Lung (tissue), 11 donors: ENCODE measurements at regions not wholly inside any gene's neighbourhood (a gene's known extent, or its start where the extent isn't known, plus 50 kb on each side); places are given as distances from the start of the nearest gene placed in this dataset.

Experiments used
- ATAC-seq: fragments of 200-7000 bp; cut with Tn5 transposase; one replicate; pipeline ENCODE4 v1.9.1; 2020; ENCODE audit warnings: moderate number of reproducible peaks; ENCODE audit not compliant: insufficient read depth, low FRiP score
- DNase-seq, 3 donors: peaks; one replicate each; pipeline ENCODE4 v3.0.0-alpha.2; 2013 to 2017
- H3K27ac ChIP-seq, 2 donors: one replicate each; pipeline ENCODE4 v1.5.1; 2013; ENCODE audit warnings: mild to moderate bottlenecking in 2 of 2, moderate library complexity in 2 of 2, control low read depth in 1 of 2, inconsistent platforms in 1 of 2, low read depth in 1 of 2, low read length in 1 of 2
- H3K27me3 ChIP-seq, 3 donors: one replicate each; pipeline ENCODE4 v1.5.1; 2013; ENCODE audit warnings: low read length in 2 of 3; ENCODE audit not compliant: control insufficient read depth in 3 of 3, insufficient read depth in 3 of 3
- H3K36me3 ChIP-seq, 4 donors: one replicate each; pipeline ENCODE4 v1.5.1; 2013; ENCODE audit warnings: low read length in 4 of 4, mild to moderate bottlenecking in 1 of 4, moderate library complexity in 1 of 4; ENCODE audit not compliant: control insufficient read depth in 4 of 4, insufficient read depth in 4 of 4
- H3K4me1 ChIP-seq, 5 donors: one replicate each; pipeline ENCODE4 v1.5.1; 2013; ENCODE audit warnings: low read length in 5 of 5, mild to moderate bottlenecking in 2 of 5, moderate library complexity in 1 of 5; ENCODE audit not compliant: control insufficient read depth in 5 of 5, insufficient read depth in 5 of 5
- H3K4me3 ChIP-seq: one replicate; pipeline ENCODE4 v1.5.1; 2013; ENCODE audit warnings: mild to moderate bottlenecking, control low read depth, moderate library complexity
- H3K9ac ChIP-seq, 2 donors: one replicate each; pipeline ENCODE4 v1.5.1; 2013; ENCODE audit warnings: low read length in 2 of 2, control low read depth in 1 of 2; ENCODE audit not compliant: insufficient read depth in 1 of 2
- H3K9me3 ChIP-seq, 4 donors: one replicate each; pipeline ENCODE4 v1.5.1; 2013; ENCODE audit warnings: low read length in 3 of 4, mild to moderate bottlenecking in 1 of 4, moderate library complexity in 1 of 4; ENCODE audit not compliant: control insufficient read depth in 4 of 4, insufficient read depth in 3 of 4
- CTCF ChIP-seq: IDR thresholded peaks from 2 replicates; pipeline ENCODE4 v1.5.1; 2012; ENCODE audit warnings: mild to moderate bottlenecking; ENCODE audit errors: control extremely low read depth, extremely low read depth
- WGBS, 2 donors: extraction: QIAGEN DNeasy Blood & Tissue Kit; methylation state at CpG; one replicate each; pipeline ENCODE4 v1.1.7; 2013; 5-methylcytosine and 5-hydroxymethylcytosine counted together
- donor health status: control.
- donor health status: control.
- donor health status: Bipolar disorder and iron deficiency.
- donor health status: healthy.
- donor health status: DM: yes; HTN: yes; CAD: no.

GRCh38 chr5:173547579-173547978 lies 68.9 kb downstream of the BOD1 start:
- Histone ChIP-seq H3K9ac (no peak overlapping the region), H3K27me3 (peaks cover 0 to 6% (median 0%) of the 10 kb centered on the region in 3 donors), H3K4me3 (no peak overlapping the region), H3K36me3 (no peaks in the 10 kb centered on the region), H3K4me1 (no peaks in the 10 kb centered on the region), H3K27ac (no peak overlapping the region), H3K9me3 (no peaks in the 10 kb centered on the region)
- no peak for TF ChIP-seq CTCF
- ATAC-seq (no peak), DNase-seq (no peak)
- 84 to 98% methylated on average over 3 of the region's 3 CpGs for WGBS, 2 donors

GRCh38 chr5:173542964-173543363 lies 73.5 kb downstream of the BOD1 start:
- ATAC-seq = no peak
- peaks cover 0 to 7% (median 0%) of the 10 kb centered on the region in 3 donors for H3K27me3 ChIP-seq
- H3K36me3 ChIP-seq = no peaks in the 10 kb centered on the region
- no peaks in the 10 kb centered on the region for H3K9me3 ChIP-seq
- H3K27ac ChIP-seq = no peak overlapping the region
- WGBS, 2 donors = 91 to 97% methylated on average over 9 of the region's 9 CpGs
- H3K4me3 ChIP-seq = no peak overlapping the region
- H3K9ac ChIP-seq = no peak overlapping the region
- no peak for TF ChIP-seq CTCF
- H3K4me1 ChIP-seq = no peaks in the 10 kb centered on the region
- no peak for DNase-seq

GRCh38 chr5:173542159-173542558 lies 74.3 kb downstream of the BOD1 start:
- Histone ChIP-seq H3K27me3 (peaks cover 0 to 7% (median 0%) of the 10 kb centered on the region in 3 donors), H3K9ac (no peak overlapping the region), H3K27ac (no peak overlapping the region), H3K9me3 (no peaks in the 10 kb centered on the region), H3K36me3 (no peaks in the 10 kb centered on the region), H3K4me3 (no peak overlapping the region), H3K4me1 (no peaks in the 10 kb centered on the region)
- WGBS, 2 donors = 83 to 94% methylated on average over 4 of the region's 4 CpGs
- DNase-seq (no peak), ATAC-seq (no peak)
- no peak for TF ChIP-seq CTCF

GRCh38 chr5:173538654-173539053 lies 77.8 kb downstream of the BOD1 start:
- Histone ChIP-seq H3K4me3 (no peak overlapping the region), H3K4me1 (no peaks in the 10 kb centered on the region), H3K27ac (no peak overlapping the region), H3K9me3 (no peaks in the 10 kb centered on the region), H3K9ac (no peak overlapping the region), H3K27me3 (peaks cover 0 to 3% (median 0%) of the 10 kb centered on the region in 3 donors), H3K36me3 (no peaks in the 10 kb centered on the region)
- 72 to 86% methylated on average over 1 of the region's 1 CpG for WGBS, 2 donors
- no peak for TF ChIP-seq CTCF
- ATAC-seq (no peak), DNase-seq (no peak)
